H9 (cell line): ENCODE measurements at regions not wholly inside any gene's neighbourhood (a gene's known extent, or its start where the extent isn't known, plus 50 kb on each side); places are given as distances from the start of the nearest gene placed in this dataset.

Experiments
- DNase-seq: peaks from one replicate; pipeline ENCODE4 v3.0.0-alpha.2; 2017
- H2AFZ ChIP-seq: one replicate; pipeline ENCODE4 v1.6.1; 2013; ENCODE audit warnings: mild to moderate bottlenecking, low read length, control low read depth, moderate library complexity
- H2AK5ac ChIP-seq: 2 replicates; pipeline ENCODE4 v1.6.1; 2013; ENCODE audit warnings: low read length, control low read depth, mixed read lengths; ENCODE audit not compliant: insufficient read length
- H2BK120ac ChIP-seq: one replicate; pipeline ENCODE4 v1.6.1; 2013; ENCODE audit warnings: low read depth, mild to moderate bottlenecking, low read length, control low read depth, inconsistent platforms; ENCODE audit not compliant: poor library complexity, severe bottlenecking
- H2BK12ac ChIP-seq: 2 replicates; pipeline ENCODE4 v1.6.1; 2013; ENCODE audit warnings: low read length, control low read depth, mixed read lengths, low read depth; ENCODE audit not compliant: insufficient read length
- H2BK15ac ChIP-seq: 2 replicates; pipeline ENCODE4 v1.6.1; 2013; ENCODE audit warnings: low read depth, low read length, control low read depth
- H2BK20ac ChIP-seq: one replicate; pipeline ENCODE4 v1.6.1; 2013; ENCODE audit warnings: low read depth, mild to moderate bottlenecking, low read length, control low read depth, inconsistent platforms; ENCODE audit not compliant: poor library complexity, severe bottlenecking
- H2BK5ac ChIP-seq: 2 replicates; pipeline ENCODE4 v1.6.1; 2013; ENCODE audit warnings: low read length, control low read depth, mixed read lengths; ENCODE audit not compliant: insufficient read length
- H3K14ac ChIP-seq: 2 replicates; pipeline ENCODE4 v1.6.1; 2013; ENCODE audit warnings: low read length, control low read depth; ENCODE audit not compliant: insufficient read depth
- H3K18ac ChIP-seq: 2 replicates; pipeline ENCODE4 v1.6.1; 2013; ENCODE audit warnings: low read depth, mild to moderate bottlenecking, mixed read lengths, low read length, control low read depth; ENCODE audit not compliant: insufficient read length
- H3K23ac ChIP-seq: 2 replicates; pipeline ENCODE4 v1.6.1; 2013; ENCODE audit warnings: low read length, control low read depth, mixed read lengths, low read depth; ENCODE audit not compliant: insufficient read length
- H3K23me2 ChIP-seq: 2 replicates; pipeline ENCODE4 v1.6.1; 2013; ENCODE audit warnings: low read depth, mild to moderate bottlenecking, mixed read lengths, low read length, control low read depth; ENCODE audit not compliant: insufficient read length, poor library complexity, severe bottlenecking
- H3K27ac ChIP-seq: 2 replicates; pipeline ENCODE4 v1.5.1; 2013; ENCODE audit warnings: low read length, control low read depth, mixed read lengths, low read depth; ENCODE audit not compliant: insufficient read length
- H3K27me3 ChIP-seq: 2 replicates; pipeline ENCODE4 v1.6.1; 2013; ENCODE audit warnings: low read length, control low read depth, inconsistent platforms; ENCODE audit not compliant: insufficient read depth
- H3K4ac ChIP-seq: 2 replicates; pipeline ENCODE4 v1.6.1; 2013; ENCODE audit warnings: low read depth, mild to moderate bottlenecking, control low read depth, inconsistent platforms, low read length, moderate library complexity
- H3K4me1 ChIP-seq: 2 replicates; pipeline ENCODE4 v1.6.1; 2013; ENCODE audit warnings: low read length, control low read depth, inconsistent platforms; ENCODE audit not compliant: insufficient read depth
- H3K4me2 ChIP-seq: 2 replicates; pipeline ENCODE4 v1.6.1; 2013; ENCODE audit warnings: low read length, control low read depth, mixed read lengths; ENCODE audit not compliant: insufficient read length, insufficient read depth
- H3K56ac ChIP-seq: 2 replicates; pipeline ENCODE4 v1.6.1; 2013; ENCODE audit warnings: low read depth, mild to moderate bottlenecking, mixed read lengths, low read length, control low read depth; ENCODE audit not compliant: insufficient read length
- H3K79me1 ChIP-seq: 2 replicates; pipeline ENCODE4 v1.6.1; 2013; ENCODE audit warnings: low read depth, mild to moderate bottlenecking, moderate library complexity, low read length, control low read depth, inconsistent platforms; ENCODE audit not compliant: insufficient read depth, poor library complexity, severe bottlenecking
- H3K79me2 ChIP-seq: 2 replicates; pipeline ENCODE4 v1.6.1; 2013; ENCODE audit warnings: low read length, control low read depth, inconsistent platforms; ENCODE audit not compliant: insufficient read depth
- H3K9ac ChIP-seq: 2 replicates; pipeline ENCODE4 v1.6.1; 2013; ENCODE audit warnings: low read length, control low read depth, mixed read lengths; ENCODE audit not compliant: insufficient read length; ENCODE audit errors: extremely low read depth
- H3K9me3 ChIP-seq: one replicate; pipeline ENCODE4 v1.6.1; 2013; ENCODE audit warnings: low read depth, low read length, inconsistent platforms; ENCODE audit not compliant: control insufficient read depth
- H3T11ph ChIP-seq: one replicate; pipeline ENCODE4 v1.6.1; 2013; ENCODE audit warnings: mild to moderate bottlenecking, low read length, control low read depth, inconsistent platforms
- H4K20me1 ChIP-seq: one replicate; pipeline ENCODE4 v1.6.1; 2013; ENCODE audit not compliant: control insufficient read depth, insufficient read length, insufficient read depth
- H4K5ac ChIP-seq: 2 replicates; pipeline ENCODE4 v1.6.1; 2013; ENCODE audit warnings: low read depth, mild to moderate bottlenecking, mixed read lengths, low read length, control low read depth; ENCODE audit not compliant: insufficient read length
- H4K8ac ChIP-seq: replicated peaks from 2 replicates; pipeline ENCODE4 v1.6.1; 2013; ENCODE audit warnings: low read length, control low read depth, mixed read lengths, low read depth; ENCODE audit not compliant: insufficient read length
- H4K91ac ChIP-seq: 2 replicates; pipeline ENCODE4 v1.6.1; 2013; ENCODE audit warnings: low read depth, mild to moderate bottlenecking, moderate library complexity, mixed read lengths, low read length, control low read depth; ENCODE audit not compliant: insufficient read length
- H3K27ac Mint-ChIP-seq, 3 experiments: 2 replicates in 2 of 3; 3 replicates in 1 of 3; pipeline ENCODE4 v1.8.0; 2020 to 2021; ENCODE audit warnings: mixed read lengths in 3 of 3, mild to moderate bottlenecking in 1 of 3, moderate library complexity in 1 of 3
- H3K27me3 Mint-ChIP-seq: 2 replicates; pipeline ENCODE4 v1.8.0; 2021; ENCODE audit warnings: low read depth, mild to moderate bottlenecking, moderate library complexity, mixed read lengths
- H3K36me3 Mint-ChIP-seq, 3 experiments: 2 replicates in 2 of 3; 3 replicates in 1 of 3; pipeline ENCODE4 v1.8.0; 2020 to 2021; ENCODE audit warnings: low read depth in 3 of 3, mixed read lengths in 3 of 3; ENCODE audit not compliant: insufficient read depth in 1 of 3
- H3K4me1 Mint-ChIP-seq, 2 experiments: 2 replicates each; pipeline ENCODE4 v1.8.0; 2020; ENCODE audit warnings: mixed read lengths in 2 of 2
- H3K4me3 Mint-ChIP-seq, 2 experiments: 2 replicates in 1 of 2; 3 replicates in 1 of 2; pipeline ENCODE4 v1.8.0; 2020 to 2021; ENCODE audit warnings: mild to moderate bottlenecking in 2 of 2, mixed read lengths in 2 of 2, moderate library complexity in 1 of 2
- H3K9me3 Mint-ChIP-seq, 2 experiments: 2 replicates in 1 of 2; 3 replicates in 1 of 2; pipeline ENCODE4 v1.8.0; 2020; ENCODE audit warnings: mild to moderate bottlenecking in 2 of 2, mixed read lengths in 2 of 2, moderate library complexity in 1 of 2
- CTCF ChIP-seq: fragments of 200-600 bp; sonication (generic); conservative IDR thresholded peaks from 3 replicates; pipeline ENCODE4 v1.8.0; 2021; ENCODE audit warnings: antibody characterized with exemption, mild to moderate bottlenecking
- WGBS: extraction: QIAGEN DNeasy Blood & Tissue Kit; methylation state at CpG from one replicate; pipeline ENCODE4 v1.1.7; 2013; ENCODE audit warnings: missing lambda C conversion rate, low lambda C conversion rate, mixed read lengths; ENCODE audit not compliant: insufficient read length; ENCODE audit errors: extremely low coverage; 5-methylcytosine and 5-hydroxymethylcytosine counted together

GRCh38 chr9:84141741-84142370 lies 161.3 kb downstream of the RMI1 start:
- Histone ChIP-seq H2BK20ac (no peak overlapping the region), H3K23ac (no peak overlapping the region), H3K4me1 (no peaks in the 10 kb centered on the region), H3K4me2 (no peak overlapping the region), H3K14ac (no peak overlapping the region), H2BK5ac (no peak overlapping the region), H2BK12ac (no peak overlapping the region), H4K91ac (no peak overlapping the region), H3K18ac (no peak overlapping the region), H3K27me3 (peaks cover 2% of the 10 kb centered on the region; the same call in 1 of the 2 replicates), H3K56ac (no peak overlapping the region), H2BK15ac (no peak overlapping the region), H4K8ac (no peak overlapping the region), H3T11ph (no peak overlapping the region), H2AFZ (no peak overlapping the region), H2BK120ac (no peak overlapping the region), H4K5ac (no peak overlapping the region), H3K9me3 (no peaks in the 10 kb centered on the region), H3K9ac (no peak overlapping the region), H2AK5ac (no peak overlapping the region), H3K79me2 (no peaks in the 10 kb centered on the region), H3K27ac (no peak overlapping the region), H3K23me2 (peaks cover 7% of the 10 kb centered on the region), H3K79me1 (no peaks in the 10 kb centered on the region), H3K4ac (no peak overlapping the region), H4K20me1 (no peaks in the 10 kb centered on the region)
- no peaks in the 10 kb centered on the region for H3K36me3 Mint-ChIP-seq
- no peak for DNase-seq
- no CpG with 5 or more reads among the region's 7 CpGs for WGBS
- H3K9me3 Mint-ChIP-seq = no peaks in the 10 kb centered on the region; a peak in 1 of 5 replicates
- H3K27me3 Mint-ChIP-seq = peaks cover 86% of the 10 kb centered on the region
- no peak overlapping the region for H3K27ac Mint-ChIP-seq
- TF ChIP-seq CTCF = no peak
- H3K4me3 Mint-ChIP-seq = peak overlapping the region in 1 of 2 experiments; percentile 57; a peak in 2 of 5 replicates
- H3K4me1 Mint-ChIP-seq = peaks cover 15 to 26% of the 10 kb centered on the region in 2 experiments
